NT2/D1 (cell line): ENCODE measurements at regions not wholly inside any gene's neighbourhood (a gene's known extent, or its start where the extent isn't known, plus 50 kb on each side); places are given as distances from the start of the nearest gene placed in this dataset.

ENCODE experiments used
- SUZ12 ChIP-seq: IDR thresholded peaks from 2 replicates; pipeline ENCODE4 v1.6.1; 2011; ENCODE audit not compliant: insufficient read length, insufficient read depth; ENCODE audit errors: extremely low read depth
- YY1 ChIP-seq: IDR thresholded peaks from 2 replicates; pipeline ENCODE4 v1.6.1; 2011; ENCODE audit not compliant: insufficient read length, insufficient read depth
- ZNF274 ChIP-seq: IDR thresholded peaks from 2 replicates; pipeline ENCODE4 v1.6.1; 2011; ENCODE audit warnings: mild to moderate bottlenecking, low read depth, low read length

- no peak for TF ChIP-seq SUZ12
- no peak for TF ChIP-seq YY1
- no peak for TF ChIP-seq ZNF274
Observed at GRCh38 chr1:189908113-189908512, 569.6 kb downstream of the BRINP3 start.
